Esophagus squamous epithelium (tissue), 4 donors: ENCODE measurements at regions not wholly inside any gene's neighbourhood (a gene's known extent, or its start where the extent isn't known, plus 50 kb on each side); places are given as distances from the start of the nearest gene placed in this dataset.

Experiments used
- CTCF ChIP-seq, 6 experiments: fragments of 450-650 bp in 4 of 6; fragments of 200-600 bp in 2 of 6; sonication (generic) in 2 of 6; IDR thresholded peaks; one replicate each; pipeline ENCODE4 v1.5.1; 2016 to 2019; ENCODE audit warnings: antibody characterized with exemption in 6 of 6, mild to moderate bottlenecking in 4 of 6, moderate library complexity in 4 of 6
- POLR2A ChIP-seq, 4 donors: fragments of 450-650 bp; IDR thresholded peaks; one replicate each; pipeline ENCODE4 v1.6.1; 2017; ENCODE audit warnings: antibody characterized with exemption in 4 of 4, mild to moderate bottlenecking in 4 of 4, moderate library complexity in 3 of 4

DNA sequence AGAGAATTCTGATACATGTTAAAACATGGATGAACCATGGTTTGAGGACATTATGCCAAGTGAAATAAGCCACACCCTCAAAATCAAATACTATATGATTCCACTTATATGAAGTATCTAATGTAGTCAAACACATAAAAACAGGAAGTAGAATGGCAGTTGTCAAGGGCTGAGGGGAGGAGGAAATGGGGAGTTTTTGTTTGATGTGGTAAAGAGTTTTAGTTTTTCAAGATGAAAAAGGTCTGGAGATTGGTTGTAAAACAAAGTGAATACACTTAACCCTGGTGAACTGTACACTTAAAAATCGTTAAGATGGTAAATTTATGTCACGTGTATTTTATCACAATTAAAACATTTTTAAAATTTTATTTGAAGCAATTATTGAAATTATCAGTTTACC, 127.4 kb upstream of the GRIK2 start:
- TF ChIP-seq CTCF (IDR thresholded peaks at IDR 0.05) (no peak), POLR2A (IDR thresholded peaks at IDR 0.05) (no peak)
